Activated CD4-positive, alpha-beta T cell treated with anti-CD3 and anti-CD28 coated beads, Interleukin-2, Interleukin-4, amounts not matched to agents 100 ng/mL and 50 ng/mL, durations not matched to agents 16 hours and 8 hours (primary cell): ENCODE measurements at regions not wholly inside any gene's neighbourhood (a gene's known extent, or its start where the extent isn't known, plus 50 kb on each side); places are given as distances from the start of the nearest gene placed in this dataset.
"Not testable (repeated sequence)": the region's sequence is repeated elsewhere in the genome, so short reads cannot be mapped to it uniquely, and the experiment has no call there.

Experiments
- DNase-seq: peaks from one replicate; pipeline ENCODE4 v3.0.0-alpha.2; 2020; ENCODE audit warnings: low spot score

DNA sequence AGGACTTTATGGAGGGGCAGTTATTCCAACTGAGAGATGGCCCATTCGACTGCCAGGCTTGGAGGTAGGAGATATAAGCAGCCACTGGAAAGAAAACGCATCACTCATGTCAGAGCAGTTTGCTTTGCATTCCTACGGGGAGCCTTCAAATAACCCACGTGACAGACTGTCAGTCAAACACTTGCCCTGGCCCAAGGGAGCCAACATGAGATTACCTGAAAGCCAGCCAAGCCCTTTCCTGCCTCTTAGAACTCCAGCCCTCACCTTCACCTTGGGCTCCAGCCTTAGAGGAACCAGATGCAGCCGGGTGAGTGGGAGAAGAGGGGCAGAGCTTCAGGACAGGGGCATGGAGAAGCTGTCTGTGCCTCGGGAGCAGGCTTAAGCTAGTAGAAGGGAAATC, 95.3 kb upstream of the CXCL13 start:
- DNase-seq: no peak

DNA sequence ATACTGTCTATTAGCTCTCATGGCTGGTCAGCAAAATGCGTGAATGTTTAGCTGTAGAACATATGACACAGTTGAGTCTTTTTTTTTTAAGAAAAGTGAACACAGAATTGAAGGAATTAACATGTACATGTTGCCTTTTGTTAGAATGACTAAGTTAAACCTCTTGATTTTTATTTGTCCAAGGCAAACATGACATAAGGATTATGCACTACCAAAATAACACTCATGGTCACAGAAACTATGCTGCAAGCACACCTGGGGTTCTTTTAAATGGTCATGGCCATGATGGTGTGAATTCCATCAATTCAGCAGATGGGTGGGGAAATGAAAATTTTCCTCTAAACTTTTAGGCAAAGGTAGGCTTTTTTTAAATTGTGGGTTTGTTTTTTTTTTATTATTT, 80.1 kb upstream of the CXCL13 start:
- DNase-seq: no peak

DNA sequence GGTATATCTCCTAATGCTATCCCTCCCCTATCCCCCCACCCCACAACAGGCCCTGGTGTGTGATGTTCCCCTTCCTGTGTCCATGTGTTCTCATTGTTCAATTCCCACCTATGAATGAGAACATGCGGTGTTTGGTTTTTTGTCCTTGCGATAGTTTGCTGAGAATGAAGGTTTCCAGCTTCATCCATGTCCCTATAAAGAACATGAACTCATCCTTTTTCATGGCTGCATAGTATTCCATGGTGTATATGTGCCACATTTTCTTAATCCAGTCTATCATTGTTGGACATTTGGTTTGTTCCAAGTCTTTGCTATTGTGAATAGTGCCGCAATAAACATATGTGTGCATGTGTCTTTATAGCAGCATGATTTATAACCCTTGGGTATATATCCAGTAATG, 77.7 kb upstream of the CXCL13 start:
- not testable (repeated sequence) for DNase-seq

DNA sequence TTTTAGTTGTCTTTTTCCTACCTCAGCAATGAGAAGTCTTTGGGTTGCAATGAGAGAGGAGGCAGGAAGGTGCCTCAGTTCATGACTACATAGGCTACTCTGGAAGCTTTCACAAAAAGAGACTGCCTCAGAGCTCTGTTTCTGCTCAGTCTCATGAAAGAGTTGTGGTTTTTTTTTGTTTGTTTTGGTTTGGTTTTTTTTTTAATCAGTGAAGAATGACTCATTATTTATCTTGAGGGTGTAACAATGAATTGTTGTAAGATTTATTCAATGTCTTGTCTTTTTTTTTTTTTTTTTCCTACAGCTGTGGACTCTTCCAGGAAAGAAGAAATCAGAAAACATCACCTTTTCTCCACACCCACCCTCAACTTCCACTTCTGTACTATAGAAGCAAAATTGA, 67.5 kb upstream of the CXCL13 start:
- DNase-seq: peak; percentile 24

DNA sequence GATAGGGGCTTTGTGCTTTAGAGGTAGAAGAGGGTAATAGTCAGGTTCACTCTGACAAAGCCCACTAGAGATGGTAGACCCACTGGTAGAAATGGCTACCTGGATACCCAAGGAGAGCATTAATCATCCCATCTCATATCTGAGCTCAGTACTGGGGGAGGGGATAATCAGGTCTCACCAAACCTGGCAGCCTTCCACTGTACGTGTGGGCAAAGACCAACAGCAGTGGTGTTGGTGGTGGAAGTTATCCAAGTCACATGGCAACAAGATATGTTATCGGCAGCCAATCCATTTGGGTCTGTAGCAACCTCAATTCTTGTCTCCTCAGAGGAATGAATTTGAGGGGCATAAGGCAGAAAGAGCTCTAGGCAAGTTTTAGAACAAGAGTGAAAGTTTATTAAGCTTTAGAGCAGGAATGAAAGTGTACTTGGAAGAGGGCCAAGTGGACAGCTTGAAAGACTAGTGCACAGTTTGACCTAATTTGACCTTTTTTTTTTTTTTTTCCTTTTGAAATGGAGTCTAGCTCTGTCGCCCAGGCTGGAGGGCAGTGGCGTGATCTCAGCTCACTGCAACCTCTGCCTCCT, 67.0 kb upstream of the CXCL13 start:
- no peak for DNase-seq
